NT2/D1 (cell line): ENCODE measurements at regions not wholly inside any gene's neighbourhood (a gene's known extent, or its start where the extent isn't known, plus 50 kb on each side); places are given as distances from the start of the nearest gene placed in this dataset.

Source experiments
- DNase-seq: peaks from one replicate; pipeline ENCODE4 v3.0.0-alpha.2; 2011; ENCODE audit warnings: low read depth, low spot score
- H3K27me3 ChIP-seq: 2 replicates; pipeline ENCODE4 v1.6.0; 2011; ENCODE audit warnings: mild to moderate bottlenecking; ENCODE audit not compliant: insufficient read length, insufficient read depth
- H3K36me3 ChIP-seq: 2 replicates; pipeline ENCODE4 v1.6.1; 2011; ENCODE audit warnings: mild to moderate bottlenecking, low read length, mixed read lengths; ENCODE audit not compliant: insufficient read depth, insufficient read length
- H3K4me1 ChIP-seq: 2 replicates; pipeline ENCODE4 v1.5.1; 2011; ENCODE audit not compliant: insufficient read depth, insufficient read length
- H3K4me3 ChIP-seq: 2 replicates; pipeline ENCODE4 v1.5.1; 2011; ENCODE audit warnings: low read depth; ENCODE audit not compliant: insufficient read length
- H3K9ac ChIP-seq: 2 replicates; pipeline ENCODE4 v1.6.0; 2011; ENCODE audit warnings: low read depth; ENCODE audit not compliant: insufficient read length
- H3K9me3 ChIP-seq: 2 replicates; pipeline ENCODE4 v1.5.1; 2011; ENCODE audit warnings: mild to moderate bottlenecking, low read length; ENCODE audit not compliant: insufficient read depth
- SUZ12 ChIP-seq: IDR thresholded peaks from 2 replicates; pipeline ENCODE4 v1.6.1; 2011; ENCODE audit not compliant: insufficient read length, insufficient read depth; ENCODE audit errors: extremely low read depth
- YY1 ChIP-seq: IDR thresholded peaks from 2 replicates; pipeline ENCODE4 v1.6.1; 2011; ENCODE audit not compliant: insufficient read length, insufficient read depth
- ZNF274 ChIP-seq: IDR thresholded peaks from 2 replicates; pipeline ENCODE4 v1.6.1; 2011; ENCODE audit warnings: mild to moderate bottlenecking, low read depth, low read length

DNA sequence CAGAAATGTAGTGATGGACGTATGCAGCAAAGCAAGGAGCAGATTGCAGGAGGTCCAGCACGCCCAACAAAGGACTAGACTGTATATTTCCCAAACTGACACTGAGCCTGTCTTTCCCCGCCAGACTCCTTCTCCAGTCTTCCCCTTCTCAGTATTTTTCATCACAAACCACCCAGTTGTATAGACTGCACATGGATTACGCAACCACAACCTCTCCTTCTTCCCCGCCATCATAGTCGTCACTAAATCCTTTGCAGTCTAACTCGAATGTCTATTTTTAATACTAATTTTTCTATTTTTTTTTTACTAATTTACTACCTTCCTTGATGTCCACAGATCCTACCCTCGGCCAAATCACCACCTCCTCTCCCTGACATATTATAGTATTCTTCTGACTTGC is 105.4 kb downstream of the MTNR1A start:
- H3K27me3 ChIP-seq = no peaks in the 10 kb centered on the region
- DNase-seq = no peak

DNA sequence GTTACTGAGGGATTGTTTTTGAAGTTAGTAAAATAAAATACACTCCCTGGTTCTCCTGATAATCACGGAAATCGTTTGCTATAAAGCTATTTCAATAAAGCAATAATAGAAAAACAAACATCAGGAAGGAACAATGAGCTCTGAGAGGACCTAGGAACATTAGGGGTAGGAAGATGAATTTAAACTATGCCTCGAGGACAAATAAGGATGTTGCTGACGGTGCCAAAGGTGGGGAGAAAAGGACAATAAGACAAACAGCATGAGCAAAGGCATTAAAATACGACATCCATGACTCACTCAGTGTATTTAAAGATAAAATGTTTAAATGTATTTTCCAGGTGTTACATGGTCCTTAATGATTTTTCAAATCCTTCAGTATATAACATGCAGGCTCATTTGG is 110.3 kb downstream of the MTNR1A start:
- no peak for DNase-seq
- Histone ChIP-seq H3K36me3 (no peaks in the 10 kb centered on the region), H3K9me3 (no peaks in the 10 kb centered on the region), H3K27me3 (no peaks in the 10 kb centered on the region), H3K4me1 (no peaks in the 10 kb centered on the region), H3K9ac (no peak overlapping the region), H3K4me3 (no peak overlapping the region)
- TF ChIP-seq ZNF274 (no peak), YY1 (no peak), SUZ12 (no peak)

More for the DNA sequence above, 105.4 kb downstream of the MTNR1A start:
- H3K9me3 ChIP-seq = peaks cover 23% of the 10 kb centered on the region
- H3K9ac ChIP-seq = no peak overlapping the region
- no peaks in the 10 kb centered on the region for H3K4me1 ChIP-seq
- no peak for TF ChIP-seq SUZ12
- TF ChIP-seq YY1 = no peak
- TF ChIP-seq ZNF274 = no peak
- no peaks in the 10 kb centered on the region for H3K36me3 ChIP-seq
- no peak overlapping the region for H3K4me3 ChIP-seq

GRCh38 chr4:186441502-186441901 is 113.9 kb downstream of the MTNR1A start:
- Histone ChIP-seq H3K27me3 (no peaks in the 10 kb centered on the region), H3K9ac (no peak overlapping the region), H3K4me3 (no peak overlapping the region), H3K36me3 (no peaks in the 10 kb centered on the region), H3K4me1 (no peaks in the 10 kb centered on the region), H3K9me3 (no peaks in the 10 kb centered on the region)
- DNase-seq = no peak
- TF ChIP-seq SUZ12 (no peak), ZNF274 (no peak), YY1 (no peak)

DNA sequence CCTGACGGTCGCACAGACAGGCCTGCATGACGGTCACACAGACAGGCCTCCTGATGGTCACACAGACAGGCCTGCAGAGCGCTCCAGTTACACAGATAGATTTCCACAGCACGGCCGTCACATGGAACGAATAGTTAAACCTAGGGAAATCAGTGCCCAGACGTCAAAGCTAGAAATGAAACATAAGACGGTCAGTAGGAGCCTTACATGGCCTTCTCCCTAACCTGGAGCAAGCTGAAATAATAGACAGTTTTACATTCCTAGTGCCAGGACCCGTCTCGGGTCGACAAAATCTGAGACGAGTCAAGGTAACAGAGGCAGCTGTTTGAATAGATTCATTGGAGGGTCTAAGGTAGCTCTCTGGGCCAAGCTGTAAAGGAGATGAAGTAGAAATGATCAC is 126.9 kb downstream of the MTNR1A start:
- Histone ChIP-seq H3K4me3 (no peak overlapping the region), H3K4me1 (no peaks in the 10 kb centered on the region), H3K27me3 (no peaks in the 10 kb centered on the region), H3K9me3 (no peaks in the 10 kb centered on the region), H3K36me3 (no peaks in the 10 kb centered on the region), H3K9ac (no peak overlapping the region)
- no peak for DNase-seq
- TF ChIP-seq ZNF274 = no peak
- no peak for TF ChIP-seq YY1
- TF ChIP-seq SUZ12 = no peak

DNA sequence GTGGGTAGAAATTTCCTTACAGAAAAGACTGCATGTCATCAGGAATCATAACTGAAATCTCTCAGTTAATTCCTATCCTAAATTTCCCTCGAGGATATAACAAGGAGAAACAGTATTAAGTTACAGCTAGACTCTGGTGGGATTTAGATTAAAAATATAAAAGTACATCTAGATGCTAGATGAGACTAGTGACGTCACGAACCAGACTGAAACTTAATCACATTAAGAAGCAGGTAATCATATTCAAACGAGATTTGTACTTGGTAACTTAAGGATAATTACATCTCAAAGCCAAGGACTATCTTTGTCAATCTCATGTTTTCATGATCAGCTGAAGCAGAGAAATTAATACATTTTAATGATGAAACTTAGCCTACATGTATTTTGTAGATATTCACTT is 130.6 kb downstream of the MTNR1A start:
- Histone ChIP-seq H3K36me3 (no peaks in the 10 kb centered on the region), H3K9me3 (no peaks in the 10 kb centered on the region), H3K4me3 (no peak overlapping the region), H3K4me1 (no peaks in the 10 kb centered on the region), H3K27me3 (no peaks in the 10 kb centered on the region), H3K9ac (no peak overlapping the region)
- no peak for TF ChIP-seq ZNF274
- no peak for TF ChIP-seq SUZ12
- no peak for TF ChIP-seq YY1
- no peak for DNase-seq

GRCh38 chr4:186422296-186422695 is 133.1 kb downstream of the MTNR1A start:
- H3K9me3 ChIP-seq = no peaks in the 10 kb centered on the region
- no peaks in the 10 kb centered on the region for H3K36me3 ChIP-seq
- H3K9ac ChIP-seq = no peak overlapping the region
- H3K4me3 ChIP-seq = no peak overlapping the region
- no peaks in the 10 kb centered on the region for H3K27me3 ChIP-seq
- no peaks in the 10 kb centered on the region for H3K4me1 ChIP-seq
- TF ChIP-seq SUZ12 (no peak), ZNF274 (no peak), YY1 (no peak)
- no peak for DNase-seq

GRCh38 chr4:186416451-186417060 is 138.8 kb downstream of the MTNR1A start:
- Histone ChIP-seq H3K27me3 (no peaks in the 10 kb centered on the region), H3K4me1 (no peaks in the 10 kb centered on the region), H3K4me3 (no peak overlapping the region), H3K36me3 (no peaks in the 10 kb centered on the region), H3K9me3 (no peaks in the 10 kb centered on the region), H3K9ac (no peak overlapping the region)
- no peak for DNase-seq
- TF ChIP-seq ZNF274 (no peak), YY1 (no peak), SUZ12 (no peak)
